Spleen (tissue), 11 donors: ENCODE measurements at regions not wholly inside any gene's neighbourhood (a gene's known extent, or its start where the extent isn't known, plus 50 kb on each side); places are given as distances from the start of the nearest gene placed in this dataset.

Source experiments
- DNase-seq: peaks from one replicate; pipeline ENCODE4 v3.0.0-alpha.2; 2020
- H3K27ac ChIP-seq, 8 donors: fragments of 200-600 bp; sonication (generic) in 7 of 8; 1 replicate in 4 of 8; 2 replicates in 4 of 8; pipeline versions ENCODE4 v1.5.0 to v1.8.0; 2016 to 2021; ENCODE audit warnings: inconsistent platforms in 4 of 8, mild to moderate bottlenecking in 4 of 8, moderate library complexity in 1 of 8
- H3K27me3 ChIP-seq, 7 donors: fragments of 200-600 bp; sonication (generic) in 6 of 7; replicated peaks in 1 of 7; 1 replicate in 4 of 7; 2 replicates in 3 of 7; pipeline versions ENCODE4 v1.5.0 to v1.8.0; 2016 to 2021; ENCODE audit warnings: inconsistent platforms in 3 of 7, mild to moderate bottlenecking in 1 of 7
- H3K36me3 ChIP-seq, 6 donors: fragments of 200-600 bp; sonication (generic) in 5 of 6; 1 replicate in 4 of 6; 2 replicates in 2 of 6; pipeline versions ENCODE4 v1.5.0 to v1.8.0; 2016 to 2021; ENCODE audit warnings: inconsistent platforms in 2 of 6
- H3K4me1 ChIP-seq, 6 donors: fragments of 200-600 bp; sonication (generic) in 5 of 6; 1 replicate in 3 of 6; 2 replicates in 3 of 6; pipeline versions ENCODE4 v1.5.0 to v1.8.0; 2016 to 2021; ENCODE audit warnings: inconsistent platforms in 3 of 6
- H3K4me3 ChIP-seq, 8 donors: fragments of 200-600 bp; sonication (generic) in 7 of 8; 1 replicate in 4 of 8; 2 replicates in 4 of 8; pipeline versions ENCODE4 v1.5.0 to v1.8.0; 2016 to 2021; ENCODE audit warnings: inconsistent platforms in 4 of 8, mild to moderate bottlenecking in 4 of 8, moderate library complexity in 2 of 8
- H3K9me3 ChIP-seq, 8 donors: fragments of 200-600 bp; sonication (generic) in 7 of 8; 1 replicate in 4 of 8; 2 replicates in 4 of 8; pipeline versions ENCODE4 v1.5.0 to v1.8.0; 2016 to 2021; ENCODE audit warnings: inconsistent platforms in 4 of 8
- POLR2A ChIP-seq, 3 donors: fragments of 450-650 bp; IDR thresholded peaks; one replicate each; pipeline ENCODE4 v1.5.1; 2017; ENCODE audit warnings: antibody characterized with exemption in 3 of 3, mild to moderate bottlenecking in 1 of 3
- POLR2AphosphoS5 ChIP-seq, 3 donors: sonication (generic); formaldehyde crosslinking; IDR thresholded peaks; one replicate each; pipeline ENCODE4 v1.5.1; 2017; ENCODE audit warnings: antibody characterized with exemption in 3 of 3
- WGBS, 5 donors: extraction: QIAGEN DNeasy Blood & Tissue Kit in 3 of 5; methylation state at CpG; one replicate each; pipeline versions ENCODE4 v1.1.5 to v1.1.7; 2013 to 2018; 5-methylcytosine and 5-hydroxymethylcytosine counted together
- intact Hi-C: fragments of 100-400 bp; cut with DNase I; formaldehyde crosslinking; loops from one replicate; pipeline ENCODE4 v1.15.0; 2023; ENCODE audit warnings: low total_unique reads
- TF ChIP-seq, protein P1 (sequence below), 11 experiments: fragments of 200-600 bp in 7 of 11; fragments of 450-650 bp in 4 of 11; sonication (generic) in 4 of 11; IDR thresholded peaks in 8 of 11; conservative IDR thresholded peaks in 3 of 11; 1 replicate in 7 of 11; 2 replicates in 4 of 11; pipeline versions ENCODE4 v1.4.0 to v1.8.0; 2016 to 2021; ENCODE audit warnings: antibody characterized with exemption in 11 of 11, inconsistent platforms in 4 of 11, mild to moderate bottlenecking in 1 of 11
- donor health status: healthy with polysubstance abuse.
- donor health status: DM: no; HTN: no; CAD: no; lungs with moderate emphysema.
- donor health status: DM: no; HTN: no; CAD: no.
- donor health status: Bipolar disorder and iron deficiency.
- donor health status: healthy.
- donor health status: DM: no; HTN: no; CAD: no.
- donor health status: DM: yes; HTN: yes; CAD: no.

GRCh38 chr2:128813352-128814034 is 494.8 kb upstream of the HS6ST1 start:
- DNase-seq, result no peak
- Histone ChIP-seq H3K9me3 (peaks cover 0 to 17% (median 6%) of the 10 kb centered on the region in 8 donors), H3K4me1 (no peaks in the 10 kb centered on the region), H3K27me3 (peaks cover 0 to 18% (median 0%) of the 10 kb centered on the region in 7 donors), H3K4me3 (no peak overlapping the region), H3K27ac (no peak overlapping the region), H3K36me3 (no peaks in the 10 kb centered on the region)
- no peak for TF ChIP-seq POLR2A (IDR thresholded peaks at IDR 0.05)
- TF ChIP-seq, protein P1, sequence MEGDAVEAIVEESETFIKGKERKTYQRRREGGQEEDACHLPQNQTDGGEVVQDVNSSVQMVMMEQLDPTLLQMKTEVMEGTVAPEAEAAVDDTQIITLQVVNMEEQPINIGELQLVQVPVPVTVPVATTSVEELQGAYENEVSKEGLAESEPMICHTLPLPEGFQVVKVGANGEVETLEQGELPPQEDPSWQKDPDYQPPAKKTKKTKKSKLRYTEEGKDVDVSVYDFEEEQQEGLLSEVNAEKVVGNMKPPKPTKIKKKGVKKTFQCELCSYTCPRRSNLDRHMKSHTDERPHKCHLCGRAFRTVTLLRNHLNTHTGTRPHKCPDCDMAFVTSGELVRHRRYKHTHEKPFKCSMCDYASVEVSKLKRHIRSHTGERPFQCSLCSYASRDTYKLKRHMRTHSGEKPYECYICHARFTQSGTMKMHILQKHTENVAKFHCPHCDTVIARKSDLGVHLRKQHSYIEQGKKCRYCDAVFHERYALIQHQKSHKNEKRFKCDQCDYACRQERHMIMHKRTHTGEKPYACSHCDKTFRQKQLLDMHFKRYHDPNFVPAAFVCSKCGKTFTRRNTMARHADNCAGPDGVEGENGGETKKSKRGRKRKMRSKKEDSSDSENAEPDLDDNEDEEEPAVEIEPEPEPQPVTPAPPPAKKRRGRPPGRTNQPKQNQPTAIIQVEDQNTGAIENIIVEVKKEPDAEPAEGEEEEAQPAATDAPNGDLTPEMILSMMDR (IDR thresholded peaks at IDR 0.05 in 8 of 11, conservative IDR thresholded peaks at IDR 0.05 in 3 of 11), result no peak
- TF ChIP-seq POLR2AphosphoS5 (IDR thresholded peaks at IDR 0.05), result no peak
- 62 to 92% (median 78%) methylated on average over 7 of the region's 7 CpGs for WGBS, 5 donors
- intact Hi-C loops, result no loop called here

DNA sequence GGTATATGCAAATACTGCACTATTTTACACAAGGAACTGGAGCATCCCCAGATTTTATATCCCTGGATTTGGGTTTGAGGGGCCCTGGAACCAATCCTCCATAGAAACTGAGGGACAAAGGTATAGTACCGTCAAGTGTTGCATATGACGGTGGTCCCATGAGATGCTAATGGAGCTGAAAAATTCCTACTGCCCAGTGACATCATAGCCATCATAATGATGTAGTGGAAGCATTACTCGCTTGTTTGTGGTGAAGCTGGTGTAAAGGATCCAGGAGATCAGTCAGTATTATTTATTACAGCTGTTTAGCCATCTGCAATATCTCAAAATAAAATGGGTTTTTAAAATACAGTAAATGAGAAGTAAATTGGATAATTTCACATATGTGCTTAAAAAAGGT is 496.6 kb upstream of the HS6ST1 start:
- H3K4me1 ChIP-seq, result no peaks in the 10 kb centered on the region
- H3K36me3 ChIP-seq, result no peaks in the 10 kb centered on the region
- H3K27ac ChIP-seq, result no peak overlapping the region
- no peak for DNase-seq
- TF ChIP-seq POLR2A (IDR thresholded peaks at IDR 0.05) (no peak), POLR2AphosphoS5 (IDR thresholded peaks at IDR 0.05) (no peak)
- TF ChIP-seq, protein P1 (IDR thresholded peaks at IDR 0.05 in 8 of 11, conservative IDR thresholded peaks at IDR 0.05 in 3 of 11), result no peak
- peaks cover 0 to 12% (median 4%) of the 10 kb centered on the region in 8 donors for H3K9me3 ChIP-seq
- 87 to 93% (median 91%) methylated on average over 3 of the region's 3 CpGs for WGBS, 5 donors
- no peak overlapping the region for H3K4me3 ChIP-seq
- intact Hi-C loops, result no loop called here
- peaks cover 0 to 14% (median 0%) of the 10 kb centered on the region in 7 donors for H3K27me3 ChIP-seq

- Histone ChIP-seq H3K9me3 (no peaks in the 10 kb centered on the region), H3K36me3 (no peaks in the 10 kb centered on the region), H3K4me1 (no peaks in the 10 kb centered on the region), H3K27me3 (peaks cover 0 to 22% (median 0%) of the 10 kb centered on the region in 7 donors), H3K27ac (no peak overlapping the region), H3K4me3 (no peak overlapping the region)
- 48 to 69% (median 60%) methylated on average over 5 of the region's 5 CpGs for WGBS, 5 donors
- no peak for DNase-seq
- intact Hi-C loops, result no loop called here
- TF ChIP-seq POLR2A (IDR thresholded peaks at IDR 0.05) (no peak), POLR2AphosphoS5 (IDR thresholded peaks at IDR 0.05) (no peak)
- TF ChIP-seq, protein P1 (IDR thresholded peaks at IDR 0.05 in 8 of 11, conservative IDR thresholded peaks at IDR 0.05 in 3 of 11), result no peak
These were observed 498.5 kb upstream of the HS6ST1 start for GRCh38 chr2:128817171-128817570.

DNA sequence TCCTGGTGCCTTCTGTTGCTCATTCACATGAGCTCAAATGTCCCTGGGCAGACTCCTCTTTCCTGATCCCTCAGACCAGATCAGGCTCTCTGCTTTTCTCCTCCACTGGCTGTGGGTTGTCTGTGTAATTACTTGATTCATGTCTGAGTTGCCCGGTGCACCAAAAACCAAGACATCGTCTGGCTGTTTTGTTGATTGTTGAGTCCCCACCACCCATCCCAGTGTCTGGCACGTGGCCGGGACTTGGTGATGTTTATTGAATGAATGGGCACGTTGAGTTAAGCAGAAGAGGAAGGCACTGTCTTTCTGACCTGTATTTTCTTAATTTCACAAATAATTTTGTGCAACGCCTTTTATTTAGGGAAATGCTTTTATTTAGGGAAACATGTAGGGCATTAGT is 499.1 kb upstream of the HS6ST1 start:
- Histone ChIP-seq H3K36me3 (no peaks in the 10 kb centered on the region), H3K27ac (no peak overlapping the region), H3K4me1 (no peaks in the 10 kb centered on the region), H3K9me3 (no peaks in the 10 kb centered on the region), H3K27me3 (peaks cover 0 to 19% (median 0%) of the 10 kb centered on the region in 7 donors), H3K4me3 (no peak overlapping the region)
- TF ChIP-seq, protein P1 (IDR thresholded peaks at IDR 0.05 in 8 of 11, conservative IDR thresholded peaks at IDR 0.05 in 3 of 11), result no peak
- TF ChIP-seq POLR2A (IDR thresholded peaks at IDR 0.05) (no peak), POLR2AphosphoS5 (IDR thresholded peaks at IDR 0.05) (no peak)
- no peak for DNase-seq
- 78 to 94% (median 87%) methylated on average over 6 of the region's 6 CpGs for WGBS, 5 donors
- intact Hi-C loops, result no loop called here
